Stromal cell of bone marrow (primary cell): ENCODE measurements at regions not wholly inside any gene's neighbourhood (a gene's known extent, or its start where the extent isn't known, plus 50 kb on each side); places are given as distances from the start of the nearest gene placed in this dataset.
"Not testable (repeated sequence)": the region's sequence is repeated elsewhere in the genome, so short reads cannot be mapped to it uniquely, and the experiment has no call there.

ENCODE experiments used
- DNase-seq: peaks from one replicate; pipeline ENCODE4 v3.0.0-alpha.2; 2012; ENCODE audit warnings: low read depth

DNA sequence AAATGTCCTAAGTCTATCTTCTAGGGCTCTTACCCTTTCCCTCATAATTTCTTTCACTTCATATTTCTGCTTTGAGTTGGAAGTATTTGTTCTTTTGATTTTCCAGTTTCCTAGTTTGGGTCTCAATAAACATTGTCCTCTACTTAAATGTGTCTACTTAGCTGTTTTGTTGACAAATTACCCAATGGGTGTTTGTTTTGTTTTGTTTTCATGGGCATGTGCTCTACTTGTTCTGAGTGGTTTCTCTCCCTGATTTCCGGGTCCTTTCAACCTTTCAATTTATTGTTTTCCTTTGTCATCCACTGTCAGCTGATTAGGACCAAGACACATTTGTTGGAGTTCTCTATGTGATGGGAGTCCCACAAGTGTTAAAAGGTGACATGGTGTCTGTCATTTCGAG lies 1181.4 kb downstream of the RPA4 start:
- DNase-seq = no peak

- no peak for DNase-seq
These were observed 1183.9 kb downstream of the RPA4 start for GRCh38 chrX:98067611-98068010.

- DNase-seq = no peak
These were observed 1184.4 kb downstream of the RPA4 start for GRCh38 chrX:98068024-98068580.

DNA sequence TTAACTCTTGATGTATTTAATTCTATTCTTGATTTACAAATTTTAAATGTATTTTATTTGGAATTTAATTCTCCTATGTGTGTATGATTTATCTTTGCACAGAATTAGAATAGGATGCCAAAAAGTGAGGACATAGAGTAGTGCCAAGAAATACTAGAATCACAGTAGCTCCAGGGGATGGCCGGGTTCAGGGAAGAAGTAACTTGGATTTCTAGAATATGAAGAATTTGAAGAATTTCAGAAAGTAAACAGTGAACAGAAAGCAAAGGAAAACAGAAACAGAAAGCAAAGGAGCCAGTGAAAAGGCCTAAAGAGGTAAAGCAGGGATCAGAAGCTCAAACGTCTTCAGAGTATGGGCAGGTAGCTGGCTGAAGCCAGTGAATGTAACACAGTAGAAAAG lies 1187.6 kb downstream of the RPA4 start:
- DNase-seq = no peak

GRCh38 chrX:98077440-98077839 lies 1193.7 kb downstream of the RPA4 start:
- DNase-seq = no peak

GRCh38 chrX:98111684-98112083 lies 1228.0 kb downstream of the RPA4 start:
- DNase-seq = peak; percentile 0

GRCh38 chrX:98114021-98114420 lies 1230.3 kb downstream of the RPA4 start:
- DNase-seq = no peak

DNA sequence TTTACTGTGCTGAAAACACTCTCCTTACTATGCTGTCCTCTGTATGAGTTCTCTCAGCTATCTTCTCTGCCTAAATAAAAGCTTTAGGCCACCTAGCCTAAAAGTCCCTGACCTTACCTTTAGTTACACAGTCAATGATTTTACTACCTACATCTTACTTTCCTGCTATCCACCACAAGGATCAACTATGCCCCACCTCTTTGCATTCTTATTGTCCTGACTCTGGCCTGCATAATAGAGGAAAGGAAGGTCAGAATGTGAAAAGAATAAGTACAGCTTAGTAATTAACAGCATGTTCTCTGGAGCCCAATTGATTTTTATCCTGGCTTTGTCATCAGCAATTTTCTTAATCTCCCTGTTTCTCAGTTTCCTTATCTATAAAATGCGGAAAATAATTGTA lies 1257.8 kb downstream of the RPA4 start:
- no peak for DNase-seq

DNA sequence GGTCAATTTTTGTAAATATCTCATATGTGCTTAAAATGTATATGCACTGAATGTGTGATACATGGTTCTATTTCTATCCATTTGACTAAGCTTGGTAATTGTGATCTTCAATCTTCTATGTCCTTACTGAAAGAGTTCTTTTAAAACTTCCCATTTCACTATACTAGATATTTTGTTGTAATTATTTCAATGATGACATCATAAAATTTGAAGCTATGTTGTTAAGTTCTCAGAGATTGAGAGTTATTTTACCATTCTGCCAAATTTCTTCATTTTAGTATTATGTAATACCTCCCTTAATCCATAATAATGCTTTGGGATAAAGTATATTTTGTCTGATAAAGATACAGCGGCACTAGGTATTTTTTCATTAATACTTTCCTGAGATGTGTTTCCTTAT lies 1307.3 kb downstream of the RPA4 start:
- DNase-seq = no peak

GRCh38 chrX:98194036-98194435 lies 1310.3 kb downstream of the RPA4 start:
- no peak for DNase-seq

DNA sequence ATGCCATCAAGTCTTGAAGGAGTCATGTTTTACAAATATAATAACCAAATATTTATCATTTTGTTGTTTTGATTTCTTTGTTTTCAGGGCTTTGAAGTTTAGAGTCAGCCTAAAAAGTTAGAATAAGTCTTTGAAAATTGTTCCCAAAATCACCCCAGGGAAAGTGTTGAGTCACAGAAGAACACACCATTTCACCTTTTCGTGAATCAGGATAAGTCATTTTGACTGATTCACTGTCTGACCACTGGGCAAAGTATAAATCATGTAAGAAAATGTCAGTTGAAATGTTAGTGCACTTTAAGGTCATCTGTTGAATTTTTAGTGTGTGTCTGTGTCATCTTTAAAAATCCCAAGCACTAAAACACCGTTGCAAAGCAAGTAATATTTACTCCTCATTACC lies 1320.1 kb downstream of the RPA4 start:
- DNase-seq = no peak

DNA sequence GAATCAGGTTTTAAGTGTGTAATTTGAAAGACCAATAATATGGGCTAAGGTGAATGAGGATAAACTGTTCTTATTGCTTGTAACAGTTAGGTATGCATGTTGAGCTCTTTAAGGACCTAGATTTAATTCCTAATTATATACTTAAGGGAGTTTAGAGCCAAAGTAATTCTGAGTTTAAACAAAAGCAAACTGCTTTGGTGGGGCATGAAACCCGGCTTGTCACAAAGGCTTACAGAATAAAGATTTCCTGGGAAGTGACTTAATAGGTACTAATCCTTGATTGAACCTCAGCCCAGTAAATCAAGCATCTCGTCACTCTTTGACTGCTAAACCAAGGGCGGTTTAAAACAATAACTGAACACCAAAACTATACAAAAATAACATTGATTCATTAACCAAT lies 1324.2 kb downstream of the RPA4 start:
- no peak for DNase-seq

- no peak for DNase-seq
These were observed 1347.3 kb downstream of the RPA4 start for GRCh38 chrX:98231003-98231402.

DNA sequence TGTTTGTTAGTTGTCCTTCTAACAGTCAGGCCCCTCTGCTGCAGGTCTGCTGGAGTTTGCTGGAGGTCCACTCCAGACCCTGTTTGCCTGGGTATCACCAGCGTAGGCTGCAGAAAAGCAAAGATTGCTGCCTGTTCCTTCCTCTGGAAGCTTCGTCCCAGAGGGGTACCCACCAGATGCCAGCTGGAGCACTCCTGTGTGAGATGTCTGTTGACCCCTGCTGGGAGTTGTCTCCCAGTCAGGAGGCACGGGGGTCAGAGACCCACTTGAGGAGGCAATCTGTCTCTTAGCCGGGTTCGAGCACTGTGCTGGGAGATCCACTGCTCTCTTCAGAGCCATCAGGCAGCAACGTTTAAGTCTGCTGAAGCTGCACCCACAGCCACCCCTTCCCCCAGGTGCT lies 1356.4 kb downstream of the RPA4 start:
- DNase-seq = not testable (repeated sequence)

- DNase-seq = no peak
These were observed 1379.4 kb downstream of the RPA4 start for GRCh38 chrX:98263135-98263534.

- DNase-seq = no peak
These were observed 1406.0 kb downstream of the RPA4 start for GRCh38 chrX:98289726-98290125.

DNA sequence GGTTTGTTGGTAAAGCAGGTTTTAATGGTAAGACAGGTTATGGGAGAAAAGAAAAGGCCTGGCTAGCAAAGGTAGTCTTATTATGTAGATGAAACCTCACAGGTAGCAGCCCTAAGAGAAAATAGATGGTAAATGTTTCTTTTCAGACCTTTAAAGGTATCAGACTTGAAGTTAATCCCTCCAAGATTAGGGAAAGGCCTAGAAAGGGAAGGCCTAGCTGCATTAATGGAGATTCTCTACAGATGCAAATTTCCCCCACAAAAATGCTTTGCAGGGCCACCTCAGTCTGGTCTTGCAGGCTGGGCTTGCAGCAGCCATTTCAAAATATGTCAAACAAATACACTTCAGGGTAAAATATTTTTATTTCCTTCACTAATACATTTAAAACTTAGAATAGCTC lies 1410.6 kb downstream of the RPA4 start:
- DNase-seq = no peak

DNA sequence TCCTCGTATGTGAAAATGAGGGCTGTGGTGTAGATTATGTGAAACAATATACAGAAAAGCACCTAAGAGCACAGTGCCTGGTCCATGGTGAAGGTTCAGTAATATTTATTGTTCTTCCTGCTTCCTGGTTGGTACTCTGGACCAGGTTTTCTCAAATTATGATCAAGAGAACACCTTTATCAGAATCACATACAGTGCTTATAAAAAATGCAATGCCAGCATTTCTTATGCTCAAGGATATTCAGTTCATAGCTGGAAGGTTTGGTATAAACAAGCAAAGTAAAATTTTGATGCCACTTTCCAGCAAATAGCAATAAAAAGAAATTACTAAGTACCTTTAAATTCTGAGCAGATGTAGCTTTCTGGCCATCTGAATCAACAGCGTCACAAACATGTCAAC lies 1412.4 kb downstream of the RPA4 start:
- DNase-seq = no peak

DNA sequence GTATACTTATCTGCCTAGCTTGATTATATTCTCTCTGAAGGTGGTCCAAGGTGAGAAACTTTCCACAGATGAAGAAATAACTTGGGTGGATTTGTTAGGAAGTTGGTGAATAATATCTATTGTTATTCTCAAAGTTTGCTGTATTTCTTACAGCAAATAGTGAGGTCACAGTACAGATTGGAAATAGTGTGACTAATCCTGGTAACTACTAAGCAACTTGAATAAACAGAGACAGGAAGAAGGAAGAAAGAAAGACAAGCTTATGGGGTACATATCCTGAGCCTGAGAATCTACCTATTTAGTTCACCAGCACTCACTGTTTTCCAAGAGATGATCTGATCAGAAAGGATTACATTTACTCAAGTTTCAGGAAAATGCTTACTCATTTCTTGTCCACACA lies 1416.1 kb downstream of the RPA4 start:
- peak; percentile 18 for DNase-seq

- not testable (repeated sequence) for DNase-seq
These were observed 1416.8 kb downstream of the RPA4 start for GRCh38 chrX:98300536-98300935.

DNA sequence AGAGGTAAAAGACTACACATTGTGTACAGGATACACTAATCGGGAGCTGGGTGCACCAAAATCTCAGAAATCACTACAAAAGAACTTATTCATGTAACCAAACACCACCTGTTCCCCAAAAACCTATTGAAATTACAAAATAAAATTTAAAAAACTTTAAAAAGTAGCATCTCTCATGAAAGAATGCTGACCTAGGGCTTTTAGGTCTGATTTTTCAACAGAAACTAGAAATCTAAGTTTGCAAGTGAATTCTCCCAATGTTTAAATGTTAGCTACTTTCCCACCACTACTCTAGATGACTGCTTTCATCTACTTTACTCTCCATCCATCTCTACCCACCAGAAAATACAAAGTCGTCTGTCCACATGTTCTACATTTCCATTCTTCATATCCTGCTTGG lies 1447.7 kb downstream of the RPA4 start:
- DNase-seq = no peak

- DNase-seq = no peak
These were observed 1454.8 kb downstream of the RPA4 start for GRCh38 chrX:98338544-98338943.

DNA sequence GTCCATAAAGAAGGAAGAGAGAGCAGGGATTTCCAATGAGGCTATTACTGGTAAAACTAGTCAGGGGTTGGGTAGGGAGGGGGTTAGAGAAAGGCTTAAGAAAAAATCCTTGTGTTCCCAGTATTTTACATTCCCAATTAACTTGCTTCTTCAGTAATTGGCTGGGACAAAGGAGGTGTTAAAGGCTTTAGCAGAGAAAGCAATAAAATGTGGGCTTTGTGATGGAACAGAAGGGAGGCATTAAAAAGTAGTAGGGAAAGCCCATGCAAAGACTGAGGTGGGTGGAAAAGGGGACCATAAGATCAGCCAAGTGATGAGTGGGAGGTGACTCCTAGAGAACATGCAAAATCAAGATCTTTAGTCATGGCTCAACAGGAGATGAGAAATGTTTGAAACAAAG lies 1467.2 kb downstream of the RPA4 start:
- DNase-seq = no peak

GRCh38 chrX:98357146-98357545 lies 1473.4 kb downstream of the RPA4 start:
- DNase-seq = no peak

- DNase-seq = no peak
These were observed 1478.9 kb downstream of the RPA4 start for GRCh38 chrX:98362630-98363029.
